GM12873 (cell line): ENCODE measurements at regions not wholly inside any gene's neighbourhood (a gene's known extent, or its start where the extent isn't known, plus 50 kb on each side); places are given as distances from the start of the nearest gene placed in this dataset.

Experiments
- TF ChIP-seq, protein P1 (sequence below): IDR thresholded peaks from 2 replicates; pipeline ENCODE4 v1.5.1; 2012; ENCODE audit warnings: low read depth, mild to moderate bottlenecking, moderate library complexity, low read length, control low read depth; ENCODE audit not compliant: insufficient read depth; ENCODE audit errors: missing control alignments

DNA sequence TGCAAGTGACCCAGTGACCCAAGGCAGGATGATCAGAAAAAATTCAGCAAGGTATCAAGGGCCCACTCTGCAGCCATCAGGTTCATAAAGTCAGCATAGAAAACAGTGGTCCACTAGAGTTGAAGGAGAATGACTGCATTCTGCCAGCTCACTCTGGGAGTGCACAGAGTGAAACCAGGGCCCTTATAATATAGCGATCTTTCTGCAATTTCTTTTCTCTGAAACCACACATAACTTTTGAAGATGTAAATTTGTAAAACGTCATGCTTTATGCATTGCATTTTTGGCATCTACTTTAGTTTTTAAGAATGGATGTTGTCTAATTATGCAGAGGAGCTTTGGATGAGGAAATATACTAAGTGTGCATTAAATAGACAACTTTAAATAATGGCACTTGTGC lies 225.0 kb upstream of the SMIM21 start:
- TF ChIP-seq, protein P1, sequence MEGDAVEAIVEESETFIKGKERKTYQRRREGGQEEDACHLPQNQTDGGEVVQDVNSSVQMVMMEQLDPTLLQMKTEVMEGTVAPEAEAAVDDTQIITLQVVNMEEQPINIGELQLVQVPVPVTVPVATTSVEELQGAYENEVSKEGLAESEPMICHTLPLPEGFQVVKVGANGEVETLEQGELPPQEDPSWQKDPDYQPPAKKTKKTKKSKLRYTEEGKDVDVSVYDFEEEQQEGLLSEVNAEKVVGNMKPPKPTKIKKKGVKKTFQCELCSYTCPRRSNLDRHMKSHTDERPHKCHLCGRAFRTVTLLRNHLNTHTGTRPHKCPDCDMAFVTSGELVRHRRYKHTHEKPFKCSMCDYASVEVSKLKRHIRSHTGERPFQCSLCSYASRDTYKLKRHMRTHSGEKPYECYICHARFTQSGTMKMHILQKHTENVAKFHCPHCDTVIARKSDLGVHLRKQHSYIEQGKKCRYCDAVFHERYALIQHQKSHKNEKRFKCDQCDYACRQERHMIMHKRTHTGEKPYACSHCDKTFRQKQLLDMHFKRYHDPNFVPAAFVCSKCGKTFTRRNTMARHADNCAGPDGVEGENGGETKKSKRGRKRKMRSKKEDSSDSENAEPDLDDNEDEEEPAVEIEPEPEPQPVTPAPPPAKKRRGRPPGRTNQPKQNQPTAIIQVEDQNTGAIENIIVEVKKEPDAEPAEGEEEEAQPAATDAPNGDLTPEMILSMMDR, result no peak

GRCh38 chr18:75644871-75645270 lies 217.4 kb upstream of the SMIM21 start:
- TF ChIP-seq, protein P1, result no peak

DNA sequence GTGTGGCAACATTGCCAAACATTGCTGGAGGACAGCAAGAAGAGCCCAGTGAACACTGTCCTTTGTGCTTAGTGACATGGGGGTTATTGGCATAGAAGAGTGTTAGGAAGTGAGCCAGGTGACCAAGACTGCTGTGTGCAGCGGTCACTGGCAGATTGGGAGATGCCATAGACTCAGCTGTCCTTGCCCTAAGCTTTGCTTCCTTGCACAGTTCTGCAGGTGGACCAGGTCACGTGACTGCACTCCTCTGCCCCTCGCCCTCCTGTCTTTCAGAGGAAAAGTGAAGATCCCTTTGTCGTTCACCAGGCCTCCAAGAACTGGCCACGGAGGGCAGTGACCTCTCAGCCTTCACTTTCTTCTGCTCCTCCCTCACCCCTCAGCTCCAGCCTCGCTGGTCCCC lies 215.6 kb upstream of the SMIM21 start:
- TF ChIP-seq, protein P1, result no peak

GRCh38 chr18:75639472-75639831 lies 211.9 kb upstream of the SMIM21 start:
- TF ChIP-seq, protein P1, result no peak

GRCh38 chr18:75638776-75639471 lies 211.4 kb upstream of the SMIM21 start:
- TF ChIP-seq, protein P1, result no peak

GRCh38 chr18:75638223-75638775 lies 210.8 kb upstream of the SMIM21 start:
- TF ChIP-seq, protein P1, result no peak

GRCh38 chr18:75635096-75635495 lies 207.6 kb upstream of the SMIM21 start:
- TF ChIP-seq, protein P1, result no peak
